ENCODE measurements at regions not wholly inside any gene's neighbourhood (a gene's known extent, or its start where the extent isn't known, plus 50 kb on each side); places are given as distances from the start of the nearest gene placed in this dataset.

DNA sequence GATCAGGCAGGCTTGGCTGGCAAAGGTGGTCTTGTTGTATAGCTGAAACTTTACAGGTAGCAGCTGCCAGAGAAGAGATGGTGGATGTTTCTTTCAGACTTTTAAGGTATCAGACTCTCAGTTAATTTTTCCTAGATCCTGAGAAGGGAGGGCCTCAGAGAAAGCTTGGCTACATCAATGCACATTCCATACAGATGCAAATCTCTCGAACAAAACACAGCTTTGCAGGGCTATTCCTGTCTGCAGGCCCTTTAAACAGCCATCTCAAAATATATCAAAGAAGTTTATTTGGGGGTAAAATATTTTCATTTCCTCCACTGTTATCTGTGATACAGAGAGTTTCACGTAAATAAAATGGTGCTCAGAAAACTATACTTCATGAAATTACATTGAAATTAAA lies 1584.4 kb downstream of the EFNA5 start:
- no peak for TF ChIP-seq OSR1 (CRISPR knock-in tag; IDR thresholded peaks at IDR 0.05)
- TF ChIP-seq, protein P1, sequence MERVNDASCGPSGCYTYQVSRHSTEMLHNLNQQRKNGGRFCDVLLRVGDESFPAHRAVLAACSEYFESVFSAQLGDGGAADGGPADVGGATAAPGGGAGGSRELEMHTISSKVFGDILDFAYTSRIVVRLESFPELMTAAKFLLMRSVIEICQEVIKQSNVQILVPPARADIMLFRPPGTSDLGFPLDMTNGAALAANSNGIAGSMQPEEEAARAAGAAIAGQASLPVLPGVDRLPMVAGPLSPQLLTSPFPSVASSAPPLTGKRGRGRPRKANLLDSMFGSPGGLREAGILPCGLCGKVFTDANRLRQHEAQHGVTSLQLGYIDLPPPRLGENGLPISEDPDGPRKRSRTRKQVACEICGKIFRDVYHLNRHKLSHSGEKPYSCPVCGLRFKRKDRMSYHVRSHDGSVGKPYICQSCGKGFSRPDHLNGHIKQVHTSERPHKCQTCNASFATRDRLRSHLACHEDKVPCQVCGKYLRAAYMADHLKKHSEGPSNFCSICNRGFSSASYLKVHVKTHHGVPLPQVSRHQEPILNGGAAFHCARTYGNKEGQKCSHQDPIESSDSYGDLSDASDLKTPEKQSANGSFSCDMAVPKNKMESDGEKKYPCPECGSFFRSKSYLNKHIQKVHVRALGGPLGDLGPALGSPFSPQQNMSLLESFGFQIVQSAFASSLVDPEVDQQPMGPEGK (CRISPR knock-in tag; IDR thresholded peaks at IDR 0.05; ENCODE audit: borderline replicate concordance) = no peak
- TF ChIP-seq, protein P2, sequence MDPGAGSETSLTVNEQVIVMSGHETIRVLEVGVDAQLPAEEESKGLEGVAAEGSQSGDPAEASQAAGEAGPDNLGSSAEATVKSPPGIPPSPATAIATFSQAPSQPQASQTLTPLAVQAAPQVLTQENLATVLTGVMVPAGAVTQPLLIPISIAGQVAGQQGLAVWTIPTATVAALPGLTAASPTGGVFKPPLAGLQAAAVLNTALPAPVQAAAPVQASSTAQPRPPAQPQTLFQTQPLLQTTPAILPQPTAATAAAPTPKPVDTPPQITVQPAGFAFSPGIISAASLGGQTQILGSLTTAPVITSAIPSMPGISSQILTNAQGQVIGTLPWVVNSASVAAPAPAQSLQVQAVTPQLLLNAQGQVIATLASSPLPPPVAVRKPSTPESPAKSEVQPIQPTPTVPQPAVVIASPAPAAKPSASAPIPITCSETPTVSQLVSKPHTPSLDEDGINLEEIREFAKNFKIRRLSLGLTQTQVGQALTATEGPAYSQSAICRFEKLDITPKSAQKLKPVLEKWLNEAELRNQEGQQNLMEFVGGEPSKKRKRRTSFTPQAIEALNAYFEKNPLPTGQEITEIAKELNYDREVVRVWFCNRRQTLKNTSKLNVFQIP (CRISPR knock-in tag; IDR thresholded peaks at IDR 0.05; ENCODE audit: borderline replicate concordance, low read depth) = no peak
- no peak for TF ChIP-seq PPARA (CRISPR knock-in tag; IDR thresholded peaks at IDR 0.05; ENCODE audit: borderline replicate concordance)
- no peak for TF ChIP-seq ZNF565 (CRISPR knock-in tag; conservative IDR thresholded peaks at IDR 0.05; ENCODE audit: low read depth)
- no peak for TF ChIP-seq ARNTL (CRISPR knock-in tag; IDR thresholded peaks at IDR 0.05; ENCODE audit: borderline replicate concordance, low read depth)
- no peak for TF ChIP-seq TOX (CRISPR knock-in tag; IDR thresholded peaks at IDR 0.05; ENCODE audit: borderline replicate concordance)
- TF ChIP-seq ZNF70 (CRISPR knock-in tag; IDR thresholded peaks at IDR 0.05) = no peak
- TF ChIP-seq SNAI2 (CRISPR knock-in tag; IDR thresholded peaks at IDR 0.05) = no peak
- TF ChIP-seq, protein P3, sequence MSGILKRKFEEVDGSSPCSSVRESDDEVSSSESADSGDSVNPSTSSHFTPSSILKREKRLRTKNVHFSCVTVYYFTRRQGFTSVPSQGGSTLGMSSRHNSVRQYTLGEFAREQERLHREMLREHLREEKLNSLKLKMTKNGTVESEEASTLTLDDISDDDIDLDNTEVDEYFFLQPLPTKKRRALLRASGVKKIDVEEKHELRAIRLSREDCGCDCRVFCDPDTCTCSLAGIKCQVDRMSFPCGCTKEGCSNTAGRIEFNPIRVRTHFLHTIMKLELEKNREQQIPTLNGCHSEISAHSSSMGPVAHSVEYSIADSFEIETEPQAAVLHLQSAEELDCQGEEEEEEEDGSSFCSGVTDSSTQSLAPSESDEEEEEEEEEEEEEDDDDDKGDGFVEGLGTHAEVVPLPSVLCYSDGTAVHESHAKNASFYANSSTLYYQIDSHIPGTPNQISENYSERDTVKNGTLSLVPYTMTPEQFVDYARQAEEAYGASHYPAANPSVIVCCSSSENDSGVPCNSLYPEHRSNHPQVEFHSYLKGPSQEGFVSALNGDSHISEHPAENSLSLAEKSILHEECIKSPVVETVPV (CRISPR knock-in tag; IDR thresholded peaks at IDR 0.05) = no peak
- TF ChIP-seq, protein P4, sequence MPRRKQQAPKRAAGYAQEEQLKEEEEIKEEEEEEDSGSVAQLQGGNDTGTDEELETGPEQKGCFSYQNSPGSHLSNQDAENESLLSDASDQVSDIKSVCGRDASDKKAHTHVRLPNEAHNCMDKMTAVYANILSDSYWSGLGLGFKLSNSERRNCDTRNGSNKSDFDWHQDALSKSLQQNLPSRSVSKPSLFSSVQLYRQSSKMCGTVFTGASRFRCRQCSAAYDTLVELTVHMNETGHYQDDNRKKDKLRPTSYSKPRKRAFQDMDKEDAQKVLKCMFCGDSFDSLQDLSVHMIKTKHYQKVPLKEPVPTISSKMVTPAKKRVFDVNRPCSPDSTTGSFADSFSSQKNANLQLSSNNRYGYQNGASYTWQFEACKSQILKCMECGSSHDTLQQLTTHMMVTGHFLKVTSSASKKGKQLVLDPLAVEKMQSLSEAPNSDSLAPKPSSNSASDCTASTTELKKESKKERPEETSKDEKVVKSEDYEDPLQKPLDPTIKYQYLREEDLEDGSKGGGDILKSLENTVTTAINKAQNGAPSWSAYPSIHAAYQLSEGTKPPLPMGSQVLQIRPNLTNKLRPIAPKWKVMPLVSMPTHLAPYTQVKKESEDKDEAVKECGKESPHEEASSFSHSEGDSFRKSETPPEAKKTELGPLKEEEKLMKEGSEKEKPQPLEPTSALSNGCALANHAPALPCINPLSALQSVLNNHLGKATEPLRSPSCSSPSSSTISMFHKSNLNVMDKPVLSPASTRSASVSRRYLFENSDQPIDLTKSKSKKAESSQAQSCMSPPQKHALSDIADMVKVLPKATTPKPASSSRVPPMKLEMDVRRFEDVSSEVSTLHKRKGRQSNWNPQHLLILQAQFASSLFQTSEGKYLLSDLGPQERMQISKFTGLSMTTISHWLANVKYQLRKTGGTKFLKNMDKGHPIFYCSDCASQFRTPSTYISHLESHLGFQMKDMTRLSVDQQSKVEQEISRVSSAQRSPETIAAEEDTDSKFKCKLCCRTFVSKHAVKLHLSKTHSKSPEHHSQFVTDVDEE (CRISPR knock-in tag; IDR thresholded peaks at IDR 0.05) = no peak
- no peak for TF ChIP-seq ZFP30 (CRISPR knock-in tag; IDR thresholded peaks at IDR 0.05)
- TF ChIP-seq ISL1 (CRISPR knock-in tag; IDR thresholded peaks at IDR 0.05) = no peak
- TF ChIP-seq TCF4 (CRISPR knock-in tag; IDR thresholded peaks at IDR 0.05; ENCODE audit: borderline replicate concordance) = no peak
